NT2/D1 (cell line): ENCODE measurements at regions not wholly inside any gene's neighbourhood (a gene's known extent, or its start where the extent isn't known, plus 50 kb on each side); places are given as distances from the start of the nearest gene placed in this dataset.

Experiments used
- SUZ12 ChIP-seq: IDR thresholded peaks from 2 replicates; pipeline ENCODE4 v1.6.1; 2011; ENCODE audit not compliant: insufficient read length, insufficient read depth; ENCODE audit errors: extremely low read depth
- YY1 ChIP-seq: IDR thresholded peaks from 2 replicates; pipeline ENCODE4 v1.6.1; 2011; ENCODE audit not compliant: insufficient read length, insufficient read depth

- TF ChIP-seq YY1: no peak
- no peak for TF ChIP-seq SUZ12
These were observed 64.2 kb upstream of the PITRM1 start for GRCh38 chr10:3236644-3237404.
